Activated T-helper 1 cell treated with anti-CD3 and anti-CD28 coated beads, Interleukin-12 subunit alpha, Interleukin-12 subunit beta, Interleukin-2, Interleukin-4 antibody, amounts not matched to agents 30 ng/mL and 10 ng/mL and 1 ng/mL, durations not matched to agents 14 hours and 24 hours and 36 hours (primary cell): ENCODE measurements at regions not wholly inside any gene's neighbourhood (a gene's known extent, or its start where the extent isn't known, plus 50 kb on each side); places are given as distances from the start of the nearest gene placed in this dataset.
"Not testable (repeated sequence)": the region's sequence is repeated elsewhere in the genome, so short reads cannot be mapped to it uniquely, and the experiment has no call there.

Experiments
- DNase-seq: peaks from one replicate; pipeline ENCODE4 v3.0.0; 2021; ENCODE audit warnings: low spot score
- H3K27ac Mint-ChIP-seq: one replicate; pipeline ENCODE4 v1.8.0; 2021; ENCODE audit warnings: mild to moderate bottlenecking, mixed read lengths
- H3K27me3 Mint-ChIP-seq: one replicate; pipeline ENCODE4 v1.8.0; 2022; ENCODE audit warnings: mild to moderate bottlenecking, moderate library complexity, mixed read lengths; ENCODE audit not compliant: insufficient read depth
- H3K36me3 Mint-ChIP-seq: one replicate; pipeline ENCODE4 v1.8.0; 2021; ENCODE audit warnings: low read depth, mixed read lengths
- H3K4me1 Mint-ChIP-seq: one replicate; pipeline ENCODE4 v1.8.0; 2021; ENCODE audit warnings: low read depth, mixed read lengths
- H3K4me3 Mint-ChIP-seq: one replicate; pipeline ENCODE4 v1.8.0; 2021; ENCODE audit warnings: mild to moderate bottlenecking, moderate library complexity, mixed read lengths
- H3K9me3 Mint-ChIP-seq: one replicate; pipeline ENCODE4 v1.8.0; 2021; ENCODE audit warnings: mixed read lengths
- intact Hi-C: fragments of 100-400 bp; cut with micrococcal nuclease; formaldehyde crosslinking; loops from one replicate; pipeline ENCODE4 v1.15.1; 2024

GRCh38 chr4:9692791-9693491 lies 88.5 kb upstream of the DRD5 start:
- Mint-ChIP-seq H3K4me3 (peak overlapping the region; percentile 33), H3K4me1 (peaks cover 16% of the 10 kb centered on the region)
- intact Hi-C loops, H3K9me3 Mint-ChIP-seq, H3K27me3 Mint-ChIP-seq, DNase-seq, H3K27ac Mint-ChIP-seq, H3K36me3 Mint-ChIP-seq: not testable (repeated sequence)

GRCh38 chr4:9694403-9694802 lies 87.0 kb upstream of the DRD5 start:
- H3K9me3 Mint-ChIP-seq, H3K27me3 Mint-ChIP-seq, H3K4me3 Mint-ChIP-seq, intact Hi-C loops, DNase-seq, H3K36me3 Mint-ChIP-seq, H3K27ac Mint-ChIP-seq: not testable (repeated sequence)
- H3K4me1 Mint-ChIP-seq = peaks cover 16% of the 10 kb centered on the region

GRCh38 chr4:9695994-9696393 lies 85.4 kb upstream of the DRD5 start:
- H3K4me1 Mint-ChIP-seq = peaks cover 11% of the 10 kb centered on the region
- H3K36me3 Mint-ChIP-seq, H3K27me3 Mint-ChIP-seq, H3K4me3 Mint-ChIP-seq, H3K9me3 Mint-ChIP-seq, intact Hi-C loops, H3K27ac Mint-ChIP-seq, DNase-seq: not testable (repeated sequence)

- H3K27me3 Mint-ChIP-seq, DNase-seq, intact Hi-C loops, H3K4me3 Mint-ChIP-seq, H3K4me1 Mint-ChIP-seq, H3K36me3 Mint-ChIP-seq, H3K9me3 Mint-ChIP-seq, H3K27ac Mint-ChIP-seq: not testable (repeated sequence)
Measured at GRCh38 chr4:9696561-9696960, 84.9 kb upstream of the DRD5 start.

GRCh38 chr4:9702019-9702418 lies 79.4 kb upstream of the DRD5 start:
- H3K4me3 Mint-ChIP-seq, H3K9me3 Mint-ChIP-seq, H3K27ac Mint-ChIP-seq, H3K27me3 Mint-ChIP-seq, DNase-seq, intact Hi-C loops, H3K4me1 Mint-ChIP-seq, H3K36me3 Mint-ChIP-seq: not testable (repeated sequence)

GRCh38 chr4:9702696-9703095 lies 78.7 kb upstream of the DRD5 start:
- H3K27me3 Mint-ChIP-seq, H3K36me3 Mint-ChIP-seq, H3K27ac Mint-ChIP-seq, H3K4me3 Mint-ChIP-seq, H3K4me1 Mint-ChIP-seq, H3K9me3 Mint-ChIP-seq, DNase-seq: not testable (repeated sequence)
- intact Hi-C loops = loop anchor here (1.0 kb wide), 1 partner anchor 317 kb away; no protein-coding TSS in a partner anchor

- Mint-ChIP-seq H3K27me3 (no peaks in the 10 kb centered on the region), H3K9me3 (no peaks in the 10 kb centered on the region), H3K4me1 (peaks cover 10% of the 10 kb centered on the region), H3K36me3 (no peaks in the 10 kb centered on the region), H3K27ac (no peak overlapping the region), H3K4me3 (no peak overlapping the region)
- DNase-seq = peak; percentile 59
- intact Hi-C loops = loop anchor here (1.0 kb wide), 1 partner anchor 316 kb away; no protein-coding TSS in a partner anchor
Measured at GRCh38 chr4:9703391-9703790, 78.0 kb upstream of the DRD5 start.

GRCh38 chr4:9704126-9704525 lies 77.3 kb upstream of the DRD5 start:
- intact Hi-C loops, H3K4me3 Mint-ChIP-seq: not testable (repeated sequence)

GRCh38 chr4:9704551-9705332 lies 76.7 kb upstream of the DRD5 start:
- Mint-ChIP-seq H3K4me3 (no peak overlapping the region), H3K4me1 (peaks cover 10% of the 10 kb centered on the region), H3K9me3 (no peaks in the 10 kb centered on the region), H3K27me3 (no peaks in the 10 kb centered on the region), H3K27ac (no peak overlapping the region), H3K36me3 (no peaks in the 10 kb centered on the region)
- intact Hi-C loops = no loop called here
- DNase-seq = no peak

More at GRCh38 chr4:9704126-9704525, 77.3 kb upstream of the DRD5 start:
- H3K4me1 Mint-ChIP-seq, H3K27me3 Mint-ChIP-seq, H3K27ac Mint-ChIP-seq, DNase-seq, H3K36me3 Mint-ChIP-seq, H3K9me3 Mint-ChIP-seq: not testable (repeated sequence)

- H3K4me3 Mint-ChIP-seq, H3K27ac Mint-ChIP-seq, intact Hi-C loops, H3K4me1 Mint-ChIP-seq, H3K27me3 Mint-ChIP-seq, H3K36me3 Mint-ChIP-seq, H3K9me3 Mint-ChIP-seq, DNase-seq: not testable (repeated sequence)
Measured at GRCh38 chr4:9707281-9707680, 74.2 kb upstream of the DRD5 start.

GRCh38 chr4:9707936-9708335 lies 73.5 kb upstream of the DRD5 start:
- H3K4me3 Mint-ChIP-seq, H3K9me3 Mint-ChIP-seq, H3K4me1 Mint-ChIP-seq, H3K27me3 Mint-ChIP-seq, intact Hi-C loops, H3K27ac Mint-ChIP-seq, DNase-seq, H3K36me3 Mint-ChIP-seq: not testable (repeated sequence)

GRCh38 chr4:9709724-9710123 lies 71.7 kb upstream of the DRD5 start:
- Mint-ChIP-seq H3K4me3 (no peak overlapping the region), H3K4me1 (no peaks in the 10 kb centered on the region), H3K27ac (no peak overlapping the region), H3K27me3 (no peaks in the 10 kb centered on the region), H3K9me3 (no peaks in the 10 kb centered on the region), H3K36me3 (no peaks in the 10 kb centered on the region)
- intact Hi-C loops = no loop called here
- DNase-seq = no peak

GRCh38 chr4:9715271-9715670 lies 66.2 kb upstream of the DRD5 start:
- H3K4me3 Mint-ChIP-seq, DNase-seq, H3K4me1 Mint-ChIP-seq, H3K36me3 Mint-ChIP-seq, H3K27ac Mint-ChIP-seq, H3K27me3 Mint-ChIP-seq, H3K9me3 Mint-ChIP-seq, intact Hi-C loops: not testable (repeated sequence)
